MM.1S (cell line): ENCODE measurements at regions not wholly inside any gene's neighbourhood (a gene's known extent, or its start where the extent isn't known, plus 50 kb on each side); places are given as distances from the start of the nearest gene placed in this dataset.

Experiments used
- DNase-seq: peaks from one replicate; pipeline ENCODE4 v3.0.0-alpha.2; 2015
- H2AFZ ChIP-seq: fragments of 300-600 bp; sonication (generic); 2 replicates; pipeline ENCODE4 v1.6.0; 2016; ENCODE audit warnings: antibody characterized with exemption, low read length
- H3F3A ChIP-seq: fragments of 300-600 bp; sonication (generic); 2 replicates; pipeline ENCODE4 v1.6.1; 2016; ENCODE audit warnings: mild to moderate bottlenecking, antibody characterized with exemption, low read length, moderate library complexity, mixed read lengths; ENCODE audit not compliant: insufficient read depth
- H3K27ac ChIP-seq: fragments of 300-600 bp; sonication (generic); 2 replicates; pipeline ENCODE4 v1.5.1; 2016; ENCODE audit warnings: mild to moderate bottlenecking, low read length
- H3K27me3 ChIP-seq: fragments of 300-600 bp; sonication (generic); replicated peaks from 2 replicates; pipeline ENCODE4 v1.6.0; 2016; ENCODE audit warnings: low read length; ENCODE audit not compliant: insufficient read depth
- H3K36me3 ChIP-seq: fragments of 300-600 bp; sonication (generic); replicated peaks from 2 replicates; pipeline ENCODE4 v1.6.1; 2016; ENCODE audit warnings: mild to moderate bottlenecking, low read length, mixed read lengths; ENCODE audit not compliant: insufficient read depth
- H3K4me1 ChIP-seq: fragments of 300-600 bp; sonication (generic); 2 replicates; pipeline ENCODE4 v1.6.1; 2016; ENCODE audit warnings: low read length, mixed read lengths
- H3K4me2 ChIP-seq: fragments of 300-600 bp; sonication (generic); 2 replicates; pipeline ENCODE4 v1.6.0; 2016; ENCODE audit warnings: low read depth, low read length
- H3K4me3 ChIP-seq: fragments of 300-600 bp; sonication (generic); 2 replicates; pipeline ENCODE4 v1.5.1; 2016; ENCODE audit warnings: low read length, mixed read lengths
- H3K79me2 ChIP-seq: fragments of 300-600 bp; sonication (generic); 2 replicates; pipeline ENCODE4 v1.6.1; 2016; ENCODE audit warnings: mixed run types, low read length, mixed read lengths
- H3K9ac ChIP-seq: fragments of 300-600 bp; sonication (generic); 2 replicates; pipeline ENCODE4 v1.6.1; 2016; ENCODE audit warnings: low read length, mixed read lengths
- H3K9me2 ChIP-seq: fragments of 300-600 bp; sonication (generic); replicated peaks from 2 replicates; pipeline ENCODE4 v1.6.1; 2016; ENCODE audit warnings: mild to moderate bottlenecking, low read length, mixed read lengths; ENCODE audit not compliant: insufficient read depth
- H3K9me3 ChIP-seq: fragments of 300-600 bp; sonication (generic); replicated peaks from 2 replicates; pipeline ENCODE4 v1.6.1; 2016; ENCODE audit warnings: mild to moderate bottlenecking, low read length, mixed read lengths; ENCODE audit not compliant: insufficient read depth
- H4K20me1 ChIP-seq: fragments of 300-600 bp; sonication (generic); 2 replicates; pipeline ENCODE4 v1.6.1; 2016; ENCODE audit warnings: mild to moderate bottlenecking, low read length, moderate library complexity, mixed read lengths; ENCODE audit not compliant: insufficient read depth
- CTCF ChIP-seq: fragments of 300-600 bp; sonication (generic); IDR thresholded peaks from 2 replicates; pipeline ENCODE4 v1.5.1; 2016; ENCODE audit warnings: antibody characterized with exemption, low read length, mixed read lengths
- EZH2 ChIP-seq: fragments of 300-600 bp; sonication (generic); optimal IDR thresholded peaks from 2 replicates; pipeline ENCODE3; 2017; ENCODE audit warnings: low read depth, mild to moderate bottlenecking, antibody characterized with exemption, low read length, mixed read lengths
- EZH2phosphoT487 ChIP-seq: fragments of 300-600 bp; sonication (generic); IDR thresholded peaks from 2 replicates; pipeline ENCODE4 v1.6.1; 2018; ENCODE audit warnings: antibody characterized with exemption, low read length

- peaks cover 2% of the 10 kb centered on the region for H3K4me1 ChIP-seq
- H3K79me2 ChIP-seq: no peaks in the 10 kb centered on the region
- no peak overlapping the region for H3K4me2 ChIP-seq
- no peak overlapping the region for H2AFZ ChIP-seq
- no peak for TF ChIP-seq EZH2
- peak; percentile 17 for TF ChIP-seq CTCF
- TF ChIP-seq EZH2phosphoT487: no peak
- H3K27me3 ChIP-seq: no peaks in the 10 kb centered on the region
- H3K9me2 ChIP-seq: no peaks in the 10 kb centered on the region
- no peak overlapping the region for H3K4me3 ChIP-seq
- no peaks in the 10 kb centered on the region for H3K36me3 ChIP-seq
- no peak overlapping the region for H3K27ac ChIP-seq
- no peaks in the 10 kb centered on the region for H3F3A ChIP-seq
- H4K20me1 ChIP-seq: no peaks in the 10 kb centered on the region
- no peak for DNase-seq
- H3K9ac ChIP-seq: no peak overlapping the region
- no peaks in the 10 kb centered on the region for H3K9me3 ChIP-seq
Measured at GRCh38 chr2:216283038-216283900, 89.0 kb downstream of the MARCHF4 start.

GRCh38 chr2:216281876-216282275, 90.4 kb downstream of the MARCHF4 start:
- Histone ChIP-seq H3K9ac (no peak overlapping the region), H3K4me3 (no peak overlapping the region), H2AFZ (no peak overlapping the region), H3K27ac (no peak overlapping the region), H3K9me3 (no peaks in the 10 kb centered on the region), H4K20me1 (no peaks in the 10 kb centered on the region), H3K4me1 (no peaks in the 10 kb centered on the region), H3K9me2 (no peaks in the 10 kb centered on the region), H3K27me3 (no peaks in the 10 kb centered on the region), H3F3A (no peaks in the 10 kb centered on the region), H3K36me3 (no peaks in the 10 kb centered on the region), H3K79me2 (no peaks in the 10 kb centered on the region), H3K4me2 (no peak overlapping the region)
- TF ChIP-seq EZH2phosphoT487: no peak
- no peak for TF ChIP-seq EZH2
- no peak for TF ChIP-seq CTCF
- no peak for DNase-seq

- no peaks in the 10 kb centered on the region for H4K20me1 ChIP-seq
- no peak overlapping the region for H3K4me2 ChIP-seq
- H3K27me3 ChIP-seq: no peaks in the 10 kb centered on the region
- H3K36me3 ChIP-seq: no peaks in the 10 kb centered on the region
- no peaks in the 10 kb centered on the region for H3F3A ChIP-seq
- no peak overlapping the region for H3K4me3 ChIP-seq
- H3K9me2 ChIP-seq: no peaks in the 10 kb centered on the region
- H2AFZ ChIP-seq: no peak overlapping the region
- DNase-seq: no peak
- H3K79me2 ChIP-seq: no peaks in the 10 kb centered on the region
- no peaks in the 10 kb centered on the region for H3K9me3 ChIP-seq
- H3K4me1 ChIP-seq: no peaks in the 10 kb centered on the region
- no peak overlapping the region for H3K27ac ChIP-seq
- H3K9ac ChIP-seq: no peak overlapping the region
- TF ChIP-seq CTCF (no peak), EZH2phosphoT487 (no peak), EZH2 (no peak)
Measured at GRCh38 chr2:216281316-216281715, 91.0 kb downstream of the MARCHF4 start.
